Naive thymus-derived CD4-positive, alpha-beta T cell (primary cell): ENCODE measurements at regions not wholly inside any gene's neighbourhood (a gene's known extent, or its start where the extent isn't known, plus 50 kb on each side); places are given as distances from the start of the nearest gene placed in this dataset.

Experiments used
- ATAC-seq: fragments of 150-1000 bp; cut with Tn5 transposase; 2 replicates; pipeline ENCODE4 v1.10.0; 2021; ENCODE audit warnings: mild to moderate bottlenecking, moderate library complexity
- CTCF ChIA-PET: fragments of 350-600 bp; sonication (Branson Sonifier 250); formaldehyde crosslinking; loops from one replicate; lab custom pipeline; 2021; ENCODE audit warnings: antibody characterized with exemption; lab: Charles Lee
- POLR2A ChIA-PET: fragments of 350-600 bp; sonication (Branson Sonifier 250); formaldehyde crosslinking; loops from one replicate; lab custom pipeline; 2021; ENCODE audit warnings: antibody characterized with exemption, inconsistent platforms; lab: Charles Lee
- DNase-seq, 9 donors: peaks; one replicate each; pipeline versions ENCODE4 v3.0.0 to v3.0.0-alpha.2; 2020 to 2022; ENCODE audit warnings: mixed read lengths in 1 of 9
- H3K27ac ChIP-seq: one replicate; pipeline ENCODE4 v1.7.0; 2013; ENCODE audit warnings: mild to moderate bottlenecking, low read depth, low read length, moderate library complexity
- H3K27me3 ChIP-seq, 2 donors: one replicate each; pipeline ENCODE4 v1.7.0; 2013; ENCODE audit warnings: low read length in 2 of 2, mild to moderate bottlenecking in 2 of 2, moderate library complexity in 2 of 2; ENCODE audit not compliant: control insufficient read depth in 2 of 2, insufficient read depth in 2 of 2
- H3K36me3 ChIP-seq, 3 experiments: 1 replicate in 2 of 3; 2 replicates in 1 of 3; pipeline ENCODE4 v1.7.0; 2013; ENCODE audit warnings: low read length in 3 of 3, mild to moderate bottlenecking in 3 of 3, moderate library complexity in 1 of 3; ENCODE audit not compliant: insufficient read depth in 3 of 3, control insufficient read depth in 2 of 3
- H3K4me1 ChIP-seq, 2 donors: one replicate each; pipeline ENCODE4 v1.7.0; 2013; ENCODE audit warnings: low read length in 2 of 2, mild to moderate bottlenecking in 2 of 2, moderate library complexity in 1 of 2; ENCODE audit not compliant: control insufficient read depth in 2 of 2, insufficient read depth in 2 of 2
- H3K4me3 ChIP-seq: 2 replicates; pipeline ENCODE4 v1.7.0; 2013; ENCODE audit warnings: mild to moderate bottlenecking, low read length
- H3K9me3 ChIP-seq, 3 experiments: 1 replicate in 2 of 3; 2 replicates in 1 of 3; pipeline ENCODE4 v1.7.0; 2013; ENCODE audit warnings: low read length in 3 of 3; ENCODE audit not compliant: control insufficient read depth in 2 of 3
- H3K27ac Mint-ChIP-seq, 9 donors: one replicate each; pipeline ENCODE4 v1.8.0; 2020 to 2022; ENCODE audit warnings: mixed read lengths in 9 of 9, mild to moderate bottlenecking in 8 of 9, moderate library complexity in 5 of 9, inconsistent platforms in 2 of 9
- H3K27me3 Mint-ChIP-seq, 5 donors: one replicate each; pipeline ENCODE4 v1.8.0; 2021 to 2022; ENCODE audit warnings: mixed read lengths in 5 of 5, mild to moderate bottlenecking in 1 of 5
- H3K36me3 Mint-ChIP-seq, 5 donors: one replicate each; pipeline ENCODE4 v1.8.0; 2020 to 2022; ENCODE audit warnings: mixed read lengths in 5 of 5, mild to moderate bottlenecking in 3 of 5, inconsistent platforms in 1 of 5
- H3K4me1 Mint-ChIP-seq, 7 donors: one replicate each; pipeline ENCODE4 v1.8.0; 2020 to 2022; ENCODE audit warnings: mixed read lengths in 7 of 7, mild to moderate bottlenecking in 3 of 7, inconsistent platforms in 1 of 7
- H3K4me3 Mint-ChIP-seq, 10 donors: one replicate each; pipeline ENCODE4 v1.8.0; 2020 to 2022; ENCODE audit warnings: mild to moderate bottlenecking in 10 of 10, mixed read lengths in 10 of 10, moderate library complexity in 6 of 10, inconsistent platforms in 2 of 10
- H3K9me3 Mint-ChIP-seq, 11 donors: one replicate each; pipeline ENCODE4 v1.8.0; 2020 to 2022; ENCODE audit warnings: mixed read lengths in 11 of 11, mild to moderate bottlenecking in 4 of 11, inconsistent platforms in 1 of 11, moderate library complexity in 1 of 11
- intact Hi-C, 2 donors: fragments of 100-400 bp; cut with micrococcal nuclease; formaldehyde crosslinking; loops; one replicate each; pipeline ENCODE4 v1.15.1; 2023

DNA sequence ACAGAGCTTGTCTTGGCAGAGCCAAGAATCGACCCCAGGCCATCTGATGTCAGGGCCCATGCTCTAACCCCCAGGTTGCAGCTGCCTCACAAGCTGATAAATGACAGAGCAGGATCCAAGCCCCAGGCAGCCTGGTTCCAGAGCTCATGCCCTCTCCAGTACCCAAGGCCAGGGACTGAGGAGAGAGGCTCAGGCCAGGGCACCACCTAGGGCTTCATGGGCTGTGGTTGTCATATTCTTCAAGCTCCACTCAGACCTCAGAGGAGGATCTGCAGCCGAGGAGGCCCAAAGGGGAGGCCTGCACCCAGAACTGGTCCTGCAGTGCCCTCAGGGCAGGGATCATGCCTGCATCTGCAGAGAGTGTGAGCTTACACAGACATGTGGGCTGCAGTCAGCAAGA lies 301.1 kb downstream of the MATN1 start:
- DNase-seq: no peak
- peaks cover 0 to 23% (median 10%) of the 10 kb centered on the region in 11 donors for H3K9me3 Mint-ChIP-seq
- no peak overlapping the region for H3K4me3 Mint-ChIP-seq
- H3K4me1 Mint-ChIP-seq: no peaks in the 10 kb centered on the region
- Histone ChIP-seq H3K4me1 (no peaks in the 10 kb centered on the region), H3K9me3 (peaks cover 0 to 2% (median 0%) of the 10 kb centered on the region in 3 experiments), H3K27me3 (no peaks in the 10 kb centered on the region), H3K4me3 (no peak overlapping the region), H3K36me3 (no peaks in the 10 kb centered on the region), H3K27ac (no peak overlapping the region)
- H3K36me3 Mint-ChIP-seq: peaks cover 0 to 16% (median 0%) of the 10 kb centered on the region in 5 donors
- POLR2A ChIA-PET: no interaction called here
- CTCF ChIA-PET: no interaction called here
- intact Hi-C loops: no loop called here
- H3K27ac Mint-ChIP-seq: no peak overlapping the region
- ATAC-seq: no peak
- peaks cover 0 to 44% (median 26%) of the 10 kb centered on the region in 5 donors for H3K27me3 Mint-ChIP-seq

GRCh38 chr1:30420519-30421050 lies 302.8 kb downstream of the MATN1 start:
- H3K36me3 ChIP-seq: no peaks in the 10 kb centered on the region
- POLR2A ChIA-PET: no interaction called here
- peaks cover 0 to 7% (median under 1%) of the 10 kb centered on the region in 11 donors for H3K9me3 Mint-ChIP-seq

DNA sequence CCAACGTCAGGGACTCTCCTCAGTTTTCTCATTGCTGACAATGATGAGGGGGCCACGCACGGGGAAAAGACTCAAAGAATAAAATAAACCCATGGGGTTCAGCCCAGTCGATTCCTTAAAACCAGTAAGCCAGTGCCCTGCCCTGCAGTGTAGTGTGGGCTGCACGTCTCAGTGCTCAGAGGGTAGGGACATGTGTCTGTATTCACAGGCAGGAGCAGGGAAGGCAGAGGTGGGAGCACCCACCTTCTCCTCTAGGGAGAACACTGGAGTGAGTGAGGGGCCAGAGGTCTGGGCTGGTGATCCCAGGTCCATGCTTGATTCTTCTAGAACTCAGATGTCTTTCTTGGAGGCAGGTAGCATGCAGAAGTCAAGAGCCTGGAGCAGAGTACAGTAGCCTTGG lies 303.6 kb downstream of the MATN1 start:
- Histone ChIP-seq H3K27me3 (no peaks in the 10 kb centered on the region), H3K27ac (no peak overlapping the region), H3K36me3 (no peaks in the 10 kb centered on the region), H3K4me1 (no peaks in the 10 kb centered on the region), H3K4me3 (no peak overlapping the region), H3K9me3 (no peaks in the 10 kb centered on the region)
- no peaks in the 10 kb centered on the region for H3K4me1 Mint-ChIP-seq
- peaks cover 0 to 4% (median 0%) of the 10 kb centered on the region in 11 donors for H3K9me3 Mint-ChIP-seq
- ChIA-PET POLR2A (no interaction called here), CTCF (no interaction called here)
- no peak overlapping the region for H3K4me3 Mint-ChIP-seq
- DNase-seq (no peak), ATAC-seq (no peak)
- H3K36me3 Mint-ChIP-seq: peaks cover 0 to 5% (median 0%) of the 10 kb centered on the region in 5 donors
- intact Hi-C loops: no loop called here
- H3K27me3 Mint-ChIP-seq: peaks cover 0 to 35% (median 11%) of the 10 kb centered on the region in 5 donors
- no peak overlapping the region for H3K27ac Mint-ChIP-seq

More at GRCh38 chr1:30420519-30421050, 302.8 kb downstream of the MATN1 start:
- DNase-seq (no peak), ATAC-seq (no peak)
- Mint-ChIP-seq H3K27ac (no peak overlapping the region), H3K4me1 (no peaks in the 10 kb centered on the region), H3K4me3 (no peak overlapping the region), H3K27me3 (peaks cover 0 to 39% (median 14%) of the 10 kb centered on the region in 5 donors), H3K36me3 (peaks cover 0 to 8% (median 0%) of the 10 kb centered on the region in 5 donors)
- intact Hi-C loops: no loop called here
- no peaks in the 10 kb centered on the region for H3K27me3 ChIP-seq
- no peaks in the 10 kb centered on the region for H3K9me3 ChIP-seq
- no peak overlapping the region for H3K4me3 ChIP-seq
- CTCF ChIA-PET: no interaction called here
- H3K4me1 ChIP-seq: no peaks in the 10 kb centered on the region
- H3K27ac ChIP-seq: no peak overlapping the region

DNA sequence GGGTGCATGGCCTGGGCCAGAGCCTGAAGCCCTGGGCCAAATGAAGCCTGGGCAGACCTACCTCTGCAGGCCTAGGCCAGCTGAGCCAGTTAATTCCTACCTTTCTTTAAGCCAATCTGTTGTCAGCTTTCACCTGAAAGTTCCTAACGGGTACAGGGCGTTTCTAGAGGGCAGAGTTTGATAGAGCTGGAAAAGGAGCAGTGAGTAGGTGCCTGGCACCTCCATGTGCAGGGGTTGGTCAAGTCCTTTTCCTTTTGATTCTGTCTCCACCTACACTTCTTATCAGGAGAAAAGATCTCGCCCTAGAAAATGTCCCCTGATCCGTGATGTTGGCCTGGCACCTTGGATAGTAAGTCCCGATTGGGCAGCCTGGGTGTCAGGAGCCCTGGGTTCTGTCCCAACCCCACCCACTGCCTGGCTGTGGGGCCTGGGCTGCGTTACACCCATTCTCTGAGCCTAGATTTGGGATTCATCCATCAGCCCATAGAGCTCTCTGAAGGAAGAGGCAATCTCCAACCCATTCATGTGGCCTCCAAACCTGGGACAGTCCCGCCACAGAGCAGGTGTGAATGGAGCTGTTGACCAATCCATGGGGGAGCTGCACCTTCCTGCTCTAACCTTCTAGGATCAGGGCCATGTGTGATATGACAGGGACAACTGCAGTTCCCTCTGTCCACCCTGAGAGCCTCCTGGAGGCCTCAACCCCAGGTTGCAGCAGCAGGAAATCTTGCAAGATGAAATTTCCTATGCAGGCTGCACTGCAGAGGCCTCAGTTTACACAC lies 304.3 kb downstream of the MATN1 start:
- DNase-seq (no peak), ATAC-seq (no peak)
- no peaks in the 10 kb centered on the region for H3K27me3 ChIP-seq
- H3K4me1 ChIP-seq: no peaks in the 10 kb centered on the region
- Mint-ChIP-seq H3K9me3 (no peaks in the 10 kb centered on the region), H3K4me1 (no peaks in the 10 kb centered on the region), H3K36me3 (no peaks in the 10 kb centered on the region), H3K4me3 (no peak overlapping the region), H3K27ac (no peak overlapping the region), H3K27me3 (peaks cover 0 to 33% (median 8%) of the 10 kb centered on the region in 5 donors)
- H3K9me3 ChIP-seq: no peaks in the 10 kb centered on the region
- ChIA-PET CTCF (no interaction called here), POLR2A (no interaction called here)
- H3K27ac ChIP-seq: no peak overlapping the region
- H3K36me3 ChIP-seq: no peaks in the 10 kb centered on the region
- H3K4me3 ChIP-seq: no peak overlapping the region
- intact Hi-C loops: no loop called here

GRCh38 chr1:30418061-30418938 lies 305.1 kb downstream of the MATN1 start:
- ChIA-PET CTCF (no interaction called here), POLR2A (interaction anchor here (0.5 kb wide), 1 partner anchor 301 kb away, joined by 3 read pairs; no protein-coding TSS in a partner anchor)
- intact Hi-C loops: no loop called here
- Histone ChIP-seq H3K27me3 (no peaks in the 10 kb centered on the region), H3K4me1 (no peaks in the 10 kb centered on the region), H3K9me3 (no peaks in the 10 kb centered on the region), H3K27ac (no peak overlapping the region), H3K36me3 (no peaks in the 10 kb centered on the region), H3K4me3 (no peak overlapping the region)
- no peak for DNase-seq
- H3K9me3 Mint-ChIP-seq: no peaks in the 10 kb centered on the region
- H3K27me3 Mint-ChIP-seq: peaks cover 0 to 34% (median 7%) of the 10 kb centered on the region in 5 donors
- no peaks in the 10 kb centered on the region for H3K36me3 Mint-ChIP-seq
- H3K4me1 Mint-ChIP-seq: no peaks in the 10 kb centered on the region
- ATAC-seq: no peak
- H3K27ac Mint-ChIP-seq: no peak overlapping the region
- H3K4me3 Mint-ChIP-seq: no peak overlapping the region

DNA sequence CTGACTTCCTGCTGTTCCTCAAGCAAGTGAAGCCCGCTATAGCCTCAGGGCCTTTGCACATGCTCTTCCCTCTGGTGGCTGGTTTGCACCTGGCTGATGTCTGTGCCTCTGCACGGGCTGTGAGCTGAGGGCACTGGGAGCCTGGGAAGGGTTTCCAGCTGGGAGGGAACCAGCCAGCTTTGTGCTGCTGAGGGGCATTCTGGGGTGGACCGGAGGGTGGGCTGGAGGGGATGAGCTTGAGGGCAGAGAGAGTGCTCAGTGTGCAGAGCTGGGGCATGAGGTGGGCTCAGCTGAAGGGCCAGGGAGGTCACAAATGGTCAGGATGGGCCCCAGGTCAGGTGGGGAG lies 305.7 kb downstream of the MATN1 start:
- no peaks in the 10 kb centered on the region for H3K9me3 Mint-ChIP-seq
- H3K4me1 Mint-ChIP-seq: no peaks in the 10 kb centered on the region
- H3K27me3 Mint-ChIP-seq: peaks cover 0 to 35% (median 4%) of the 10 kb centered on the region in 5 donors
- Histone ChIP-seq H3K4me1 (no peaks in the 10 kb centered on the region), H3K36me3 (no peaks in the 10 kb centered on the region), H3K27ac (no peak overlapping the region), H3K27me3 (no peaks in the 10 kb centered on the region), H3K4me3 (no peak overlapping the region), H3K9me3 (no peaks in the 10 kb centered on the region)
- ChIA-PET POLR2A (no interaction called here), CTCF (no interaction called here)
- H3K27ac Mint-ChIP-seq: no peak overlapping the region
- ATAC-seq: no peak
- intact Hi-C loops: no loop called here
- DNase-seq: no peak
- H3K36me3 Mint-ChIP-seq: no peaks in the 10 kb centered on the region
- H3K4me3 Mint-ChIP-seq: no peak overlapping the region
